ENCODE measurements at regions not wholly inside any gene's neighbourhood (a gene's known extent, or its start where the extent isn't known, plus 50 kb on each side); places are given as distances from the start of the nearest gene placed in this dataset.

- H3K4me3 Mint-ChIP-seq (ENCODE audit: unreplicated experiment) = no peak overlapping the region
- no peak for DNase-seq (ENCODE audit: low spot score)
- TF ChIP-seq CTCF (IDR thresholded peaks at IDR 0.05) = no peak
- peaks cover 54% of the 10 kb centered on the region for H3K27me3 Mint-ChIP-seq (ENCODE audit: low read depth)
- no peaks in the 10 kb centered on the region for H3K4me1 Mint-ChIP-seq (ENCODE audit: low read depth)
- no peaks in the 10 kb centered on the region for H3K9me3 Mint-ChIP-seq (ENCODE audit: low read depth)
- H3K36me3 Mint-ChIP-seq (ENCODE audit: low read depth) = no peaks in the 10 kb centered on the region
- no peak overlapping the region for H3K27ac Mint-ChIP-seq (ENCODE audit: unreplicated experiment)
Observed at GRCh38 chr20:62569615-62570014, 72.7 kb upstream of the SLCO4A1 start.

DNA sequence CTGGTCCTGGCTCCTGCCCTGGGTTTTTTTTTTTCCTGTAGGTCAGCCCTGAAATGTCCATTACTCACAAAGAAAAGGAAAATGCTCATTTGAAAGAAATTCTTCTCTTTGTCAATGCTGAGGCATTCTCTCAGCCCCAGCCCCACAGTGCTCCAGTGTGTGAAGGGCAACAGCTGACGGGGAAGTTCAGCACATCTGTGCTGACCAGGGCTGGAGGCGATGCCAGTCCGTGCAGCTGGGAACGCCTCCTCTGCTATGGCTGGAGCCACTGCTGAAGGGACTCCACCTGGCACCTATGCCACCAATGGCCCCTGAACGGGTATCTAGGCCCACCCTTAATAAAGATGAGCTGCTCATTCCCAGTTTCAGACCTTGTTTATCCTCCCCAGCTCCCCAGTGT is 71.9 kb upstream of the SLCO4A1 start:
- no peak for DNase-seq (ENCODE audit: low spot score)
- Mint-ChIP-seq H3K4me3 (ENCODE audit: unreplicated experiment) (no peak overlapping the region), H3K27ac (ENCODE audit: unreplicated experiment) (no peak overlapping the region), H3K27me3 (ENCODE audit: low read depth) (peaks cover 61% of the 10 kb centered on the region), H3K4me1 (ENCODE audit: low read depth) (no peaks in the 10 kb centered on the region), H3K36me3 (ENCODE audit: low read depth) (no peaks in the 10 kb centered on the region), H3K9me3 (ENCODE audit: low read depth) (no peaks in the 10 kb centered on the region)
- no peak for TF ChIP-seq CTCF (IDR thresholded peaks at IDR 0.05)

DNA sequence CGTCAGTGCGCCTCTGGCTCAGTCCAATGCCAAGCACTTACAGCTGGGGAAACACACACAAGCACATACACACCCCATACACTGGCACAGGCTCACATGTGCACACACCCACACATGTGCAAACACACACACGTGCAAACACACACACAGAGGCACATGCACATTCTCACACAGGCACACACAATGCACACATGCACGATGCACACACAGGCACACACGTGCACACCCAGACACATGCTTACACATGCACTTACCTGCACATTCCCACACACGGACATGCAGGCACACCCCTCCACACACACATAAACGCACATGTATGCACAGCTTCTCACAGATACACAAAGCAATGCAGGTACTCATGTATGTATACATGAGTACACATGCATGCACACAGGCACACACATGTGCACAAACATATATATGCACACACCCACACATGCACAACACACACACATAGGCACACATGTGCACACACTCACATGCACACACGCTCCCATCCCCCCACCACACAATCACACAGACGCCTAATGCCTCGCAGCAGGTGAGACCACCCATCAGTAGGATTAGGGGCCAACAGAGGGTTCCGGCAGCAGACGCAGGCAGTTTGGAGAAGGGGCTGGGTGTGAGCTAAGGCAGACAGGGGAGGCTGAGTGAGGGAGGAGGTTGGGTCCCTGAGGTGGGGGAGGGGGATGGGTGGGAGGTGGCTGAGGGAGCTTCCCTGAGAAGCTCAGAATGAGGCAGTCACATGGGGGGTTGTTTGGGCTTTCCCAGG is 71.2 kb upstream of the SLCO4A1 start:
- H3K27me3 Mint-ChIP-seq (ENCODE audit: low read depth) = peaks cover 67% of the 10 kb centered on the region
- DNase-seq (ENCODE audit: low spot score) = no peak
- no peak for TF ChIP-seq CTCF (IDR thresholded peaks at IDR 0.05)

GRCh38 chr20:62571669-62572344 is 70.5 kb upstream of the SLCO4A1 start:
- no peak overlapping the region for H3K27ac Mint-ChIP-seq (ENCODE audit: unreplicated experiment)
- H3K4me3 Mint-ChIP-seq (ENCODE audit: unreplicated experiment) = no peak overlapping the region
- H3K36me3 Mint-ChIP-seq (ENCODE audit: low read depth) = no peaks in the 10 kb centered on the region
- no peaks in the 10 kb centered on the region for H3K9me3 Mint-ChIP-seq (ENCODE audit: low read depth)
- peaks cover 69% of the 10 kb centered on the region for H3K27me3 Mint-ChIP-seq (ENCODE audit: low read depth)
- no peak for TF ChIP-seq CTCF (IDR thresholded peaks at IDR 0.05)
- DNase-seq (ENCODE audit: low spot score) = no peak
- no peaks in the 10 kb centered on the region for H3K4me1 Mint-ChIP-seq (ENCODE audit: low read depth)

More for the DNA sequence above, 71.2 kb upstream of the SLCO4A1 start:
- H3K4me1 Mint-ChIP-seq (ENCODE audit: low read depth) = no peaks in the 10 kb centered on the region
- no peak overlapping the region for H3K4me3 Mint-ChIP-seq (ENCODE audit: unreplicated experiment)
- no peak overlapping the region for H3K27ac Mint-ChIP-seq (ENCODE audit: unreplicated experiment)
- H3K36me3 Mint-ChIP-seq (ENCODE audit: low read depth) = no peaks in the 10 kb centered on the region
- H3K9me3 Mint-ChIP-seq (ENCODE audit: low read depth) = no peaks in the 10 kb centered on the region

DNA sequence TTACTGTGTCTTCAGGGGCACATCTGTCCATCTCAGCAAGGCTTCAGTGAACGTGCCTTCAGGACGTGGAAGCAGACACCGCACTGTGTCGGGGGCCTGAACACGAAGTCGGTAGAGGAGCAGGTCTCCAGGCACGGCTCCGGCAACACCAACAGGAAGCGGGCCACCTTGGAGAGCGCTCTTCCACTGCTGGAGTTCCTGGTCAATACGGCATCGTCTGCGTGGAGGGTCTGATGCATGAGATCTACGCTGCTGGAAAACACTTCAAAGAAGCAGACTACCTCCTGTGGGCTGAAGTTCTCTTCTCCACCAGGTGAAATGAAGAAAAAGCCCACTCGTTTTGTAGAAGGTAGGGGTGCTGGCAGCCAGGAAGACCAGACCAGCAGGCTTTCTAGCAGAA is 69.3 kb upstream of the SLCO4A1 start:
- TF ChIP-seq CTCF (IDR thresholded peaks at IDR 0.05) = no peak
- no peak overlapping the region for H3K4me3 Mint-ChIP-seq (ENCODE audit: unreplicated experiment)
- no peak overlapping the region for H3K27ac Mint-ChIP-seq (ENCODE audit: unreplicated experiment)
- H3K9me3 Mint-ChIP-seq (ENCODE audit: low read depth) = no peaks in the 10 kb centered on the region
- H3K36me3 Mint-ChIP-seq (ENCODE audit: low read depth) = no peaks in the 10 kb centered on the region
- DNase-seq (ENCODE audit: low spot score) = no peak
- H3K4me1 Mint-ChIP-seq (ENCODE audit: low read depth) = no peaks in the 10 kb centered on the region
- peaks cover 65% of the 10 kb centered on the region for H3K27me3 Mint-ChIP-seq (ENCODE audit: low read depth)
